OCI-M2 (cell line): ENCODE measurements at regions not wholly inside any gene's neighbourhood (a gene's known extent, or its start where the extent isn't known, plus 50 kb on each side); places are given as distances from the start of the nearest gene placed in this dataset.
A peak's percentile ranks its signal among the peaks of the same experiment; 100 is the strongest.
"Not testable (repeated sequence)": the region's sequence is repeated elsewhere in the genome, so short reads cannot be mapped to it uniquely, and the experiment has no call there.

ENCODE experiments used
- DNase-seq: peaks from one replicate; lab custom pipeline; 2025; ENCODE audit not compliant: unreplicated experiment; lab: John Stamatoyannopoulos, UW

GRCh38 chr15:62270216-62270921 is 105.3 kb upstream of the C2CD4B start:
- no peak for DNase-seq

GRCh38 chr15:62272290-62272689 is 107.2 kb upstream of the C2CD4B start:
- DNase-seq, result no peak

GRCh38 chr15:62275831-62276230 is 110.7 kb upstream of the C2CD4B start:
- no peak for DNase-seq

GRCh38 chr15:62277816-62278394 is 112.8 kb upstream of the C2CD4B start:
- DNase-seq, result no peak

GRCh38 chr15:62278534-62278933 is 113.4 kb upstream of the C2CD4B start:
- no peak for DNase-seq

GRCh38 chr15:62279041-62279440 is 114.0 kb upstream of the C2CD4B start:
- no peak for DNase-seq

GRCh38 chr15:62280625-62281024 is 115.5 kb upstream of the C2CD4B start:
- DNase-seq, result no peak

- not testable (repeated sequence) for DNase-seq
Measured at GRCh38 chr15:62281801-62282200, 116.7 kb upstream of the C2CD4B start.

- DNase-seq, result no peak
Measured at GRCh38 chr15:62287066-62287857, 122.2 kb upstream of the C2CD4B start.

- no peak for DNase-seq
Measured at GRCh38 chr15:62288361-62289017, 123.4 kb upstream of the C2CD4B start.

GRCh38 chr15:62291262-62291661 is 126.2 kb upstream of the C2CD4B start:
- DNase-seq, result no peak

GRCh38 chr15:62296756-62297507 is 131.8 kb upstream of the C2CD4B start:
- DNase-seq, result no peak

- DNase-seq, result no peak
Measured at GRCh38 chr15:62297522-62297921, 132.4 kb upstream of the C2CD4B start.

GRCh38 chr15:62297933-62298332 is 132.8 kb upstream of the C2CD4B start:
- no peak for DNase-seq

GRCh38 chr15:62298811-62299210 is 133.7 kb upstream of the C2CD4B start:
- no peak for DNase-seq

GRCh38 chr15:62299541-62299940 is 134.5 kb upstream of the C2CD4B start:
- DNase-seq, result no peak

GRCh38 chr15:62301993-62302675 is 137.0 kb upstream of the C2CD4B start:
- DNase-seq, result no peak

- DNase-seq, result peak; percentile 22
Measured at GRCh38 chr15:62306851-62307504, 141.9 kb upstream of the C2CD4B start.

GRCh38 chr15:62307551-62307950 is 142.5 kb upstream of the C2CD4B start:
- no peak for DNase-seq
